ENCODE measurements at regions not wholly inside any gene's neighbourhood (a gene's known extent, or its start where the extent isn't known, plus 50 kb on each side); places are given as distances from the start of the nearest gene placed in this dataset.

GRCh38 chr1:208665936-208666335 is 421.8 kb upstream of the PLXNA2 start:
- intact Hi-C loops (cut with DNase I): no loop called here
- Histone ChIP-seq H3K9me3 (ENCODE audit: control insufficient read depth in 2 of 3, insufficient read depth in 1 of 3, low read length in 3 of 3) (no peaks in the 10 kb centered on the region), H3K27ac (ENCODE audit: low read depth in 2 of 2, low read length in 2 of 2) (no peak overlapping the region), H3K36me3 (ENCODE audit: control insufficient read depth in 2 of 3, insufficient read depth in 3 of 3, low read length in 3 of 3) (no peaks in the 10 kb centered on the region), H3K4me1 (ENCODE audit: control insufficient read depth in 2 of 3, insufficient read depth in 2 of 3, low read depth in 1 of 3, low read length in 3 of 3) (no peaks in the 10 kb centered on the region), H3K9ac (ENCODE audit: low read length in 3 of 3) (no peak overlapping the region), H3K4me3 (ENCODE audit: low read length in 3 of 3) (no peak overlapping the region), H3K27me3 (ENCODE audit: control insufficient read depth, insufficient read depth, low read length) (no peaks in the 10 kb centered on the region)
- no peak for TF ChIP-seq CTCF (IDR thresholded peaks at IDR 0.05; ENCODE audit: borderline replicate concordance, extremely low read depth, insufficient read depth)
- DNase-seq (no peak), FAIRE-seq (no peak)

- Histone ChIP-seq H3K27ac (ENCODE audit: low read depth in 2 of 2, low read length in 2 of 2) (no peak overlapping the region), H3K27me3 (ENCODE audit: control insufficient read depth, insufficient read depth, low read length) (no peaks in the 10 kb centered on the region), H3K36me3 (ENCODE audit: control insufficient read depth in 2 of 3, insufficient read depth in 3 of 3, low read length in 3 of 3) (no peaks in the 10 kb centered on the region), H3K4me3 (ENCODE audit: low read length in 3 of 3) (no peak overlapping the region), H3K9ac (ENCODE audit: low read length in 3 of 3) (no peak overlapping the region), H3K9me3 (ENCODE audit: control insufficient read depth in 2 of 3, insufficient read depth in 1 of 3, low read length in 3 of 3) (no peaks in the 10 kb centered on the region), H3K4me1 (ENCODE audit: control insufficient read depth in 2 of 3, insufficient read depth in 2 of 3, low read depth in 1 of 3, low read length in 3 of 3) (no peaks in the 10 kb centered on the region)
- intact Hi-C loops (cut with DNase I): no loop called here
- DNase-seq: peak in 3 of 5 donors; percentile 13 to 41 (median 33)
- no peak for FAIRE-seq
- TF ChIP-seq CTCF (IDR thresholded peaks at IDR 0.05; ENCODE audit: borderline replicate concordance, extremely low read depth, insufficient read depth): no peak
Observed at GRCh38 chr1:208668991-208669390, 424.8 kb upstream of the PLXNA2 start.

GRCh38 chr1:208670778-208671177 is 426.6 kb upstream of the PLXNA2 start:
- no peaks in the 10 kb centered on the region for H3K9me3 ChIP-seq (ENCODE audit: control insufficient read depth in 2 of 3, insufficient read depth in 1 of 3, low read length in 3 of 3)
- no peak overlapping the region for H3K9ac ChIP-seq (ENCODE audit: low read length in 3 of 3)
- no peak overlapping the region for H3K27ac ChIP-seq (ENCODE audit: low read depth in 2 of 2, low read length in 2 of 2)
- no peaks in the 10 kb centered on the region for H3K27me3 ChIP-seq (ENCODE audit: control insufficient read depth, insufficient read depth, low read length)
- no peaks in the 10 kb centered on the region for H3K36me3 ChIP-seq (ENCODE audit: control insufficient read depth in 2 of 3, insufficient read depth in 3 of 3, low read length in 3 of 3)
- no peak for TF ChIP-seq CTCF (IDR thresholded peaks at IDR 0.05; ENCODE audit: borderline replicate concordance, extremely low read depth, insufficient read depth)
- no peaks in the 10 kb centered on the region for H3K4me1 ChIP-seq (ENCODE audit: control insufficient read depth in 2 of 3, insufficient read depth in 2 of 3, low read depth in 1 of 3, low read length in 3 of 3)
- DNase-seq: no peak
- H3K4me3 ChIP-seq (ENCODE audit: low read length in 3 of 3): no peak overlapping the region
- intact Hi-C loops (cut with DNase I): no loop called here
- no peak for FAIRE-seq
